GM21717 (cell line): ENCODE measurements at regions not wholly inside any gene's neighbourhood (a gene's known extent, or its start where the extent isn't known, plus 50 kb on each side); places are given as distances from the start of the nearest gene placed in this dataset.
A peak's percentile ranks its signal among the peaks of the same experiment; 100 is the strongest.
"Not testable (repeated sequence)": the region's sequence is repeated elsewhere in the genome, so short reads cannot be mapped to it uniquely, and the experiment has no call there.

ENCODE experiments used
- ATAC-seq: cut with Tn5 transposase; IDR thresholded peaks from one replicate; pipeline ENCODE4 v1.9.1; 2021; ENCODE audit warnings: mild to moderate bottlenecking, moderate library complexity; ENCODE audit not compliant: unreplicated experiment

GRCh38 chr5:143898916-143899591 is 87.1 kb downstream of the HMHB1 start:
- ATAC-seq, result no peak

GRCh38 chr5:143908959-143909358 is 97.0 kb downstream of the HMHB1 start:
- ATAC-seq, result no peak

GRCh38 chr5:143913008-143913752 is 101.2 kb downstream of the HMHB1 start:
- ATAC-seq, result no peak

GRCh38 chr5:143914756-143915155 is 102.8 kb downstream of the HMHB1 start:
- ATAC-seq, result no peak

- no peak for ATAC-seq
Measured at GRCh38 chr5:143916451-143916850, 104.5 kb downstream of the HMHB1 start.

- no peak for ATAC-seq
Measured at GRCh38 chr5:143918961-143919360, 107.0 kb downstream of the HMHB1 start.

GRCh38 chr5:143920772-143921171 is 108.8 kb downstream of the HMHB1 start:
- no peak for ATAC-seq

- ATAC-seq, result no peak
Measured at GRCh38 chr5:143921525-143922311, 109.8 kb downstream of the HMHB1 start.

GRCh38 chr5:143922718-143923117 is 110.8 kb downstream of the HMHB1 start:
- no peak for ATAC-seq

- peak; percentile 86 for ATAC-seq
Measured at GRCh38 chr5:143923634-143924266, 111.8 kb downstream of the HMHB1 start.

GRCh38 chr5:143924311-143924978 is 112.5 kb downstream of the HMHB1 start:
- ATAC-seq, result no peak

GRCh38 chr5:143924979-143925325 is 113.0 kb downstream of the HMHB1 start:
- not testable (repeated sequence) for ATAC-seq

- no peak for ATAC-seq
Measured at GRCh38 chr5:143929486-143929885, 117.5 kb downstream of the HMHB1 start.

GRCh38 chr5:143930561-143930960 is 118.6 kb downstream of the HMHB1 start:
- ATAC-seq, result no peak

- no peak for ATAC-seq
Measured at GRCh38 chr5:143931476-143931875, 119.5 kb downstream of the HMHB1 start.

- ATAC-seq, result no peak
Measured at GRCh38 chr5:143931986-143932385, 120.0 kb downstream of the HMHB1 start.

GRCh38 chr5:143932584-143932983 is 120.6 kb downstream of the HMHB1 start:
- no peak for ATAC-seq

GRCh38 chr5:143933451-143933850 is 121.5 kb downstream of the HMHB1 start:
- no peak for ATAC-seq

GRCh38 chr5:143934821-143935220 is 122.9 kb downstream of the HMHB1 start:
- no peak for ATAC-seq

GRCh38 chr5:143938230-143938629 is 126.3 kb downstream of the HMHB1 start:
- no peak for ATAC-seq

- ATAC-seq, result no peak
Measured at GRCh38 chr5:143946837-143947236, 134.9 kb downstream of the HMHB1 start.
